ENCODE measurements at regions not wholly inside any gene's neighbourhood (a gene's known extent, or its start where the extent isn't known, plus 50 kb on each side); places are given as distances from the start of the nearest gene placed in this dataset.

GRCh38 chr16:59397638-59398037 lies 663.5 kb upstream of the GOT2 start:
- DNase-seq: no peak
- Histone ChIP-seq H3K27me3 (no peaks in the 10 kb centered on the region), H3K4me1 (no peaks in the 10 kb centered on the region), H3K4me3 (no peak overlapping the region), H3K27ac (no peak overlapping the region), H3K36me3 (ENCODE audit: low read depth, missing control alignments) (no peaks in the 10 kb centered on the region), H3K9me3 (no peaks in the 10 kb centered on the region)
- 85 to 96% methylated on average over 2 of the region's 2 CpGs for WGBS, 2 donors
- TF ChIP-seq CTCF (IDR thresholded peaks at IDR 0.05) (no peak), POLR2A (IDR thresholded peaks at IDR 0.05) (no peak)
- intact Hi-C loops (cut with DNase I; ENCODE audit: low total_unique reads): no loop called here

- H3K27me3 ChIP-seq: no peaks in the 10 kb centered on the region
- no peaks in the 10 kb centered on the region for H3K4me1 ChIP-seq
- intact Hi-C loops (cut with DNase I; ENCODE audit: low total_unique reads): no loop called here
- no peak overlapping the region for H3K4me3 ChIP-seq
- H3K27ac ChIP-seq: no peak overlapping the region
- DNase-seq: no peak
- no peaks in the 10 kb centered on the region for H3K9me3 ChIP-seq
- no peaks in the 10 kb centered on the region for H3K36me3 ChIP-seq (ENCODE audit: low read depth, missing control alignments)
- TF ChIP-seq CTCF (IDR thresholded peaks at IDR 0.05): no peak
- TF ChIP-seq POLR2A (IDR thresholded peaks at IDR 0.05): no peak
Measured at GRCh38 chr16:59394526-59394925, 660.4 kb upstream of the GOT2 start.

GRCh38 chr16:59392911-59393310 lies 658.8 kb upstream of the GOT2 start:
- Histone ChIP-seq H3K27ac (no peak overlapping the region), H3K27me3 (no peaks in the 10 kb centered on the region), H3K4me1 (no peaks in the 10 kb centered on the region), H3K4me3 (no peak overlapping the region), H3K9me3 (no peaks in the 10 kb centered on the region), H3K36me3 (ENCODE audit: low read depth, missing control alignments) (no peaks in the 10 kb centered on the region)
- intact Hi-C loops (cut with DNase I; ENCODE audit: low total_unique reads): no loop called here
- no peak for DNase-seq
- TF ChIP-seq CTCF (IDR thresholded peaks at IDR 0.05) (no peak), POLR2A (IDR thresholded peaks at IDR 0.05) (no peak)
- WGBS, 2 donors: 68 to 71% methylated on average over 2 of the region's 2 CpGs

GRCh38 chr16:59391617-59392364 lies 657.7 kb upstream of the GOT2 start:
- no peak for DNase-seq
- intact Hi-C loops (cut with DNase I; ENCODE audit: low total_unique reads): no loop called here
- Histone ChIP-seq H3K4me3 (no peak overlapping the region), H3K27me3 (no peaks in the 10 kb centered on the region), H3K36me3 (ENCODE audit: low read depth, missing control alignments) (no peaks in the 10 kb centered on the region), H3K4me1 (no peaks in the 10 kb centered on the region), H3K27ac (no peak overlapping the region), H3K9me3 (no peaks in the 10 kb centered on the region)
- TF ChIP-seq CTCF (IDR thresholded peaks at IDR 0.05): no peak
- no peak for TF ChIP-seq POLR2A (IDR thresholded peaks at IDR 0.05)
- WGBS, 2 donors: 40 to 45% methylated on average over 4 of the region's 4 CpGs

- Histone ChIP-seq H3K9me3 (no peaks in the 10 kb centered on the region), H3K4me3 (no peak overlapping the region), H3K27ac (no peak overlapping the region), H3K36me3 (ENCODE audit: low read depth, missing control alignments) (no peaks in the 10 kb centered on the region), H3K27me3 (no peaks in the 10 kb centered on the region), H3K4me1 (no peaks in the 10 kb centered on the region)
- no peak for DNase-seq
- WGBS, 2 donors: 37 to 55% methylated on average over 3 of the region's 3 CpGs
- TF ChIP-seq POLR2A (IDR thresholded peaks at IDR 0.05) (no peak), CTCF (IDR thresholded peaks at IDR 0.05) (no peak)
- intact Hi-C loops (cut with DNase I; ENCODE audit: low total_unique reads): no loop called here
Measured at GRCh38 chr16:59385959-59386358, 651.8 kb upstream of the GOT2 start.

Measured in testis (tissue), 2 donors.